ENCODE measurements at regions not wholly inside any gene's neighbourhood (a gene's known extent, or its start where the extent isn't known, plus 50 kb on each side); places are given as distances from the start of the nearest gene placed in this dataset.

DNA sequence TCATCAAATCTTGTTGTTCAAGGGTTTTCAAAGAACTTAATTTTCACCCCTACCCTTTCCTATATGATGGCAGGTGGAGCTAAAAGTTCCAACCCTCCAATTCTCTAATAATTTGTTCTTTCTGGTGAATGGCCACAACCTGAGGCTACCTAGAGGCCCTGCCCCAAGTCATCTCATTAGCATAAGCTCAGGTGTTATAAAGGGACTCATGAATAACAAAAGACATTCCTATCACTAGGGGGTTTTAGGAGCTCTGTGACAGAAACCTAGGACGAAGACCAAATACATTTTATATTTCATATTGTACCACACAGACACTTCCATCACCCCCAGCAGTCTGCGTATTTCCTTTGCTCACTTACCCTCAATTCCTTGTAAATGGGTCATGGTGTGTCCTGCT, 483.6 kb upstream of the EPHA6 start:
- ChIA-PET CTCF (interaction anchor here (0.6 to 2.8 kb wide), 3 partner anchors 105 to 532 kb away, joined by 3 to 11 read pairs (median 7); partner anchors contain the start of gene EPHA6), POLR2A (no interaction called here)
- BruUV-seq (replicated peaks): no TSS peak
- FAIRE-seq (no peak), DNase-seq (ENCODE audit: low read depth, low spot score) (no peak)
- H3K4me1 ChIP-seq (ENCODE audit: control insufficient read depth, extremely low read depth, insufficient read depth, low read length): no peaks in the 10 kb centered on the region
- H3K27ac ChIP-seq (ENCODE audit: insufficient read depth, low read depth, low read length): no peak overlapping the region
- intact Hi-C loops (cut with micrococcal nuclease): loop anchor here (1.0 to 5.0 kb wide), 3 partner anchors 262 to 1387 kb away; no protein-coding TSS in a partner anchor
- no peak overlapping the region for H3K9ac ChIP-seq (replicated peaks; ENCODE audit: extremely low read depth, insufficient read depth, low read length)
- H3K27me3 ChIP-seq (ENCODE audit: control insufficient read depth in 2 of 2, insufficient read depth in 2 of 2, low read length in 2 of 2): no peaks in the 10 kb centered on the region
- H3K4me2 ChIP-seq (ENCODE audit: insufficient read depth, low read length): no peak overlapping the region
- H3K79me2 ChIP-seq (ENCODE audit: control insufficient read depth, insufficient read depth, low read length): no peaks in the 10 kb centered on the region
- no peaks in the 10 kb centered on the region for H4K20me1 ChIP-seq (replicated peaks; ENCODE audit: control insufficient read depth, extremely low read depth, insufficient read depth, low read length)
- no peaks in the 10 kb centered on the region for H3K9me3 ChIP-seq (replicated peaks; ENCODE audit: control insufficient read depth, insufficient read depth, low read length)
- no peak overlapping the region for H3K4me3 ChIP-seq (replicated peaks in 1 of 3; ENCODE audit: insufficient read depth in 1 of 3, low read depth in 1 of 3, low read length in 3 of 3)
- TF ChIP-seq POLR2AphosphoS5 (IDR thresholded peaks at IDR 0.05; ENCODE audit: insufficient read depth, low read depth, low read length): no peak
- TF ChIP-seq FOS (IDR thresholded peaks at IDR 0.05; ENCODE audit: borderline replicate concordance, insufficient read depth, low read length): no peak
- TF ChIP-seq, protein P1, sequence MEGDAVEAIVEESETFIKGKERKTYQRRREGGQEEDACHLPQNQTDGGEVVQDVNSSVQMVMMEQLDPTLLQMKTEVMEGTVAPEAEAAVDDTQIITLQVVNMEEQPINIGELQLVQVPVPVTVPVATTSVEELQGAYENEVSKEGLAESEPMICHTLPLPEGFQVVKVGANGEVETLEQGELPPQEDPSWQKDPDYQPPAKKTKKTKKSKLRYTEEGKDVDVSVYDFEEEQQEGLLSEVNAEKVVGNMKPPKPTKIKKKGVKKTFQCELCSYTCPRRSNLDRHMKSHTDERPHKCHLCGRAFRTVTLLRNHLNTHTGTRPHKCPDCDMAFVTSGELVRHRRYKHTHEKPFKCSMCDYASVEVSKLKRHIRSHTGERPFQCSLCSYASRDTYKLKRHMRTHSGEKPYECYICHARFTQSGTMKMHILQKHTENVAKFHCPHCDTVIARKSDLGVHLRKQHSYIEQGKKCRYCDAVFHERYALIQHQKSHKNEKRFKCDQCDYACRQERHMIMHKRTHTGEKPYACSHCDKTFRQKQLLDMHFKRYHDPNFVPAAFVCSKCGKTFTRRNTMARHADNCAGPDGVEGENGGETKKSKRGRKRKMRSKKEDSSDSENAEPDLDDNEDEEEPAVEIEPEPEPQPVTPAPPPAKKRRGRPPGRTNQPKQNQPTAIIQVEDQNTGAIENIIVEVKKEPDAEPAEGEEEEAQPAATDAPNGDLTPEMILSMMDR (IDR thresholded peaks at IDR 0.05; ENCODE audit: extremely low read depth in 1 of 2, insufficient read depth in 1 of 2, low read depth in 1 of 2, low read length in 2 of 2): no peak
- no peak for TF ChIP-seq EZH2 (IDR thresholded peaks at IDR 0.05; ENCODE audit: borderline replicate concordance, low read depth, low read length, severe bottlenecking)
- no peak for TF ChIP-seq MYC (IDR thresholded peaks at IDR 0.05; ENCODE audit: low read depth, low read length)
- no peak for TF ChIP-seq GATA2 (IDR thresholded peaks at IDR 0.05; ENCODE audit: insufficient read depth, insufficient read length, low read depth, low read length)
- TF ChIP-seq POLR2A (IDR thresholded peaks at IDR 0.05; ENCODE audit: low read depth, low read length): no peak
- TF ChIP-seq, protein P2, sequence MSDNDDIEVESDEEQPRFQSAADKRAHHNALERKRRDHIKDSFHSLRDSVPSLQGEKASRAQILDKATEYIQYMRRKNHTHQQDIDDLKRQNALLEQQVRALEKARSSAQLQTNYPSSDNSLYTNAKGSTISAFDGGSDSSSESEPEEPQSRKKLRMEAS (IDR thresholded peaks at IDR 0.05; ENCODE audit: insufficient read depth, insufficient read length): no peak
- no peak for TF ChIP-seq JUN (IDR thresholded peaks at IDR 0.05; ENCODE audit: borderline replicate concordance, insufficient read depth, insufficient read length, low read depth)
- H2AFZ ChIP-seq (ENCODE audit: low read depth, low read length): no peak overlapping the region
- dilution Hi-C loops (cut with MboI; ENCODE audit: extremely low pct_ligation_motif_present, low sequenced_read_pairs): no loop called here
- no peaks in the 10 kb centered on the region for H3K9me1 ChIP-seq (replicated peaks; ENCODE audit: control insufficient read depth, extremely low read depth, insufficient read depth, low read length)
- H3K36me3 ChIP-seq (ENCODE audit: control insufficient read depth in 2 of 2, extremely low read depth in 1 of 2, insufficient read depth in 2 of 2, low read length in 2 of 2): no peaks in the 10 kb centered on the region

All from endothelial cell of umbilical vein (primary cell).